Uterus (tissue), 2 donors: ENCODE measurements at regions not wholly inside any gene's neighbourhood (a gene's known extent, or its start where the extent isn't known, plus 50 kb on each side); places are given as distances from the start of the nearest gene placed in this dataset.

ENCODE experiments used
- CTCF ChIP-seq, 4 experiments: fragments of 200-600 bp in 2 of 4; fragments of 450-650 bp in 2 of 4; sonication (generic) in 2 of 4; IDR thresholded peaks; one replicate each; pipeline ENCODE4 v1.5.1; 2016 to 2019; ENCODE audit warnings: antibody characterized with exemption in 4 of 4, mild to moderate bottlenecking in 2 of 4, moderate library complexity in 1 of 4
- POLR2A ChIP-seq, 2 donors: fragments of 450-650 bp; IDR thresholded peaks; one replicate each; pipeline ENCODE4 v1.6.1; 2016; ENCODE audit warnings: antibody characterized with exemption in 2 of 2, mild to moderate bottlenecking in 1 of 2, moderate library complexity in 1 of 2

GRCh38 chr1:190949939-190950338, 472.3 kb upstream of the BRINP3 start:
- TF ChIP-seq CTCF (IDR thresholded peaks at IDR 0.05) (no peak), POLR2A (IDR thresholded peaks at IDR 0.05) (no peak)
